ENCODE measurements at regions not wholly inside any gene's neighbourhood (a gene's known extent, or its start where the extent isn't known, plus 50 kb on each side); places are given as distances from the start of the nearest gene placed in this dataset.

GRCh38 chr12:97038131-97038530 is 131.1 kb downstream of the NEDD1 start:
- TF ChIP-seq ARNTL (CRISPR knock-in tag; IDR thresholded peaks at IDR 0.05; ENCODE audit: borderline replicate concordance, low read depth) (no peak), SNAI2 (CRISPR knock-in tag; IDR thresholded peaks at IDR 0.05) (no peak), CREB5 (CRISPR knock-in tag; IDR thresholded peaks at IDR 0.05; ENCODE audit: low read depth) (no peak), RARB (CRISPR knock-in tag; IDR thresholded peaks at IDR 0.05) (no peak), ZNF565 (CRISPR knock-in tag; conservative IDR thresholded peaks at IDR 0.05; ENCODE audit: low read depth) (no peak), CSDC2 (CRISPR knock-in tag; IDR thresholded peaks at IDR 0.05) (no peak), OSR1 (CRISPR knock-in tag; IDR thresholded peaks at IDR 0.05) (no peak), ZNF70 (CRISPR knock-in tag; IDR thresholded peaks at IDR 0.05) (no peak), TCF4 (CRISPR knock-in tag; IDR thresholded peaks at IDR 0.05; ENCODE audit: borderline replicate concordance) (no peak), ZNF8 (CRISPR knock-in tag; IDR thresholded peaks at IDR 0.05) (no peak), TOX (CRISPR knock-in tag; IDR thresholded peaks at IDR 0.05; ENCODE audit: borderline replicate concordance) (no peak), PPARA (CRISPR knock-in tag; IDR thresholded peaks at IDR 0.05; ENCODE audit: borderline replicate concordance) (no peak)
- no peak for ATAC-seq

DNA sequence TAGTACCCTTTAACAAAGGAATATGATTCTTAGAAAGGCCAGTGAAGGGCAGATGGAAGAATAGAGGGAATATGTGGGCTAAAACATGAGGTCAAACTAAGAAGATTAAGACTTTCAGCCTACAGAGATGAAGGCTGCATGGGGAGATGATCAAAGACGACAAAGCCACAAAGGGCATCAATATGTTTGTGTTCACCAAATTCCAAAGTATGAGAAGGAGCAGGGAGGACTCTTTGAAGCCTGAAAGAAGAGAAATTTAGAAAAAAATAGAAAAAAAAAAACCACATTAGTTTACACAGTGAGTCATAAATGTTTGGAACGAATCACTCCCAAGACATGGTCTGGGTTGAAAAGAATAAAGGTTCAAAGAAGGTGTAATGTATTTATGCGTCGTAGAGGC is 131.8 kb downstream of the NEDD1 start:
- TF ChIP-seq, protein P1, sequence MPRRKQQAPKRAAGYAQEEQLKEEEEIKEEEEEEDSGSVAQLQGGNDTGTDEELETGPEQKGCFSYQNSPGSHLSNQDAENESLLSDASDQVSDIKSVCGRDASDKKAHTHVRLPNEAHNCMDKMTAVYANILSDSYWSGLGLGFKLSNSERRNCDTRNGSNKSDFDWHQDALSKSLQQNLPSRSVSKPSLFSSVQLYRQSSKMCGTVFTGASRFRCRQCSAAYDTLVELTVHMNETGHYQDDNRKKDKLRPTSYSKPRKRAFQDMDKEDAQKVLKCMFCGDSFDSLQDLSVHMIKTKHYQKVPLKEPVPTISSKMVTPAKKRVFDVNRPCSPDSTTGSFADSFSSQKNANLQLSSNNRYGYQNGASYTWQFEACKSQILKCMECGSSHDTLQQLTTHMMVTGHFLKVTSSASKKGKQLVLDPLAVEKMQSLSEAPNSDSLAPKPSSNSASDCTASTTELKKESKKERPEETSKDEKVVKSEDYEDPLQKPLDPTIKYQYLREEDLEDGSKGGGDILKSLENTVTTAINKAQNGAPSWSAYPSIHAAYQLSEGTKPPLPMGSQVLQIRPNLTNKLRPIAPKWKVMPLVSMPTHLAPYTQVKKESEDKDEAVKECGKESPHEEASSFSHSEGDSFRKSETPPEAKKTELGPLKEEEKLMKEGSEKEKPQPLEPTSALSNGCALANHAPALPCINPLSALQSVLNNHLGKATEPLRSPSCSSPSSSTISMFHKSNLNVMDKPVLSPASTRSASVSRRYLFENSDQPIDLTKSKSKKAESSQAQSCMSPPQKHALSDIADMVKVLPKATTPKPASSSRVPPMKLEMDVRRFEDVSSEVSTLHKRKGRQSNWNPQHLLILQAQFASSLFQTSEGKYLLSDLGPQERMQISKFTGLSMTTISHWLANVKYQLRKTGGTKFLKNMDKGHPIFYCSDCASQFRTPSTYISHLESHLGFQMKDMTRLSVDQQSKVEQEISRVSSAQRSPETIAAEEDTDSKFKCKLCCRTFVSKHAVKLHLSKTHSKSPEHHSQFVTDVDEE (CRISPR knock-in tag; IDR thresholded peaks at IDR 0.05) = no peak
- TF ChIP-seq OSR1 (CRISPR knock-in tag; IDR thresholded peaks at IDR 0.05) = no peak
- TF ChIP-seq ISL1 (CRISPR knock-in tag; IDR thresholded peaks at IDR 0.05) = no peak
- TF ChIP-seq ESRRG (CRISPR knock-in tag; IDR thresholded peaks at IDR 0.05) = no peak
- TF ChIP-seq ZC3H10 (CRISPR knock-in tag; IDR thresholded peaks at IDR 0.05) = no peak
- TF ChIP-seq ZNF565 (CRISPR knock-in tag; conservative IDR thresholded peaks at IDR 0.05; ENCODE audit: low read depth) = no peak
- TF ChIP-seq ZFP30 (CRISPR knock-in tag; IDR thresholded peaks at IDR 0.05) = no peak
- no peak for TF ChIP-seq TCF4 (CRISPR knock-in tag; IDR thresholded peaks at IDR 0.05; ENCODE audit: borderline replicate concordance)
- TF ChIP-seq PPARA (CRISPR knock-in tag; IDR thresholded peaks at IDR 0.05; ENCODE audit: borderline replicate concordance) = no peak
- TF ChIP-seq POU6F1 (CRISPR knock-in tag; IDR thresholded peaks at IDR 0.05; ENCODE audit: borderline replicate concordance, low read depth) = no peak
- TF ChIP-seq BACH2 (CRISPR knock-in tag; IDR thresholded peaks at IDR 0.05; ENCODE audit: borderline replicate concordance) = no peak
- no peak for TF ChIP-seq ZFP3 (CRISPR knock-in tag; IDR thresholded peaks at IDR 0.05)
- TF ChIP-seq CSRNP3 (CRISPR knock-in tag; IDR thresholded peaks at IDR 0.05) = no peak
- no peak for TF ChIP-seq CSDC2 (CRISPR knock-in tag; IDR thresholded peaks at IDR 0.05)
- TF ChIP-seq, protein P2, sequence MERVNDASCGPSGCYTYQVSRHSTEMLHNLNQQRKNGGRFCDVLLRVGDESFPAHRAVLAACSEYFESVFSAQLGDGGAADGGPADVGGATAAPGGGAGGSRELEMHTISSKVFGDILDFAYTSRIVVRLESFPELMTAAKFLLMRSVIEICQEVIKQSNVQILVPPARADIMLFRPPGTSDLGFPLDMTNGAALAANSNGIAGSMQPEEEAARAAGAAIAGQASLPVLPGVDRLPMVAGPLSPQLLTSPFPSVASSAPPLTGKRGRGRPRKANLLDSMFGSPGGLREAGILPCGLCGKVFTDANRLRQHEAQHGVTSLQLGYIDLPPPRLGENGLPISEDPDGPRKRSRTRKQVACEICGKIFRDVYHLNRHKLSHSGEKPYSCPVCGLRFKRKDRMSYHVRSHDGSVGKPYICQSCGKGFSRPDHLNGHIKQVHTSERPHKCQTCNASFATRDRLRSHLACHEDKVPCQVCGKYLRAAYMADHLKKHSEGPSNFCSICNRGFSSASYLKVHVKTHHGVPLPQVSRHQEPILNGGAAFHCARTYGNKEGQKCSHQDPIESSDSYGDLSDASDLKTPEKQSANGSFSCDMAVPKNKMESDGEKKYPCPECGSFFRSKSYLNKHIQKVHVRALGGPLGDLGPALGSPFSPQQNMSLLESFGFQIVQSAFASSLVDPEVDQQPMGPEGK (CRISPR knock-in tag; IDR thresholded peaks at IDR 0.05; ENCODE audit: borderline replicate concordance) = no peak
- TF ChIP-seq CREB5 (CRISPR knock-in tag; IDR thresholded peaks at IDR 0.05; ENCODE audit: low read depth) = no peak
- no peak for TF ChIP-seq GLIS3 (CRISPR knock-in tag; IDR thresholded peaks at IDR 0.05)
- TF ChIP-seq RARB (CRISPR knock-in tag; IDR thresholded peaks at IDR 0.05) = no peak
- ATAC-seq = no peak

All from SK-N-SH treated with all-trans-retinoic acid at 6 μM for 48 hours (cell line).